Activated T-cell treated with anti-CD3 and anti-CD28 coated beads, Interleukin-2, amount 50 U/mL, for 72 hours (primary cell): ENCODE measurements at regions not wholly inside any gene's neighbourhood (a gene's known extent, or its start where the extent isn't known, plus 50 kb on each side); places are given as distances from the start of the nearest gene placed in this dataset.

Experiments used
- ATAC-seq, 2 donors: fragments of 150-1000 bp; cut with Tn5 transposase; replicated peaks in 1 of 2; 2 replicates each; pipeline ENCODE4 v1.10.0; 2021; ENCODE audit warnings: moderate library complexity in 2 of 2, mild to moderate bottlenecking in 1 of 2
- DNase-seq, 2 donors: peaks; one replicate each; pipeline ENCODE4 v3.0.0; 2021 to 2022; ENCODE audit warnings: mixed read lengths in 1 of 2
- H3K27ac Mint-ChIP-seq: one replicate; pipeline ENCODE4 v1.8.0; 2022; ENCODE audit warnings: mild to moderate bottlenecking, moderate library complexity, mixed read lengths
- H3K27me3 Mint-ChIP-seq: one replicate; pipeline ENCODE4 v1.8.0; 2022; ENCODE audit warnings: low read depth, mixed read lengths
- H3K36me3 Mint-ChIP-seq, 2 donors: one replicate each; pipeline ENCODE4 v1.8.0; 2022; ENCODE audit warnings: mixed read lengths in 2 of 2, mild to moderate bottlenecking in 1 of 2; ENCODE audit not compliant: insufficient read depth in 2 of 2
- H3K4me1 Mint-ChIP-seq: one replicate; pipeline ENCODE4 v1.8.0; 2022; ENCODE audit warnings: low read depth, mixed read lengths
- H3K4me3 Mint-ChIP-seq, 2 donors: one replicate each; pipeline ENCODE4 v1.8.0; 2022; ENCODE audit warnings: mild to moderate bottlenecking in 2 of 2, mixed read lengths in 2 of 2, moderate library complexity in 2 of 2
- H3K9me3 Mint-ChIP-seq, 2 donors: one replicate each; pipeline ENCODE4 v1.8.0; 2022; ENCODE audit warnings: mixed read lengths in 2 of 2

DNA sequence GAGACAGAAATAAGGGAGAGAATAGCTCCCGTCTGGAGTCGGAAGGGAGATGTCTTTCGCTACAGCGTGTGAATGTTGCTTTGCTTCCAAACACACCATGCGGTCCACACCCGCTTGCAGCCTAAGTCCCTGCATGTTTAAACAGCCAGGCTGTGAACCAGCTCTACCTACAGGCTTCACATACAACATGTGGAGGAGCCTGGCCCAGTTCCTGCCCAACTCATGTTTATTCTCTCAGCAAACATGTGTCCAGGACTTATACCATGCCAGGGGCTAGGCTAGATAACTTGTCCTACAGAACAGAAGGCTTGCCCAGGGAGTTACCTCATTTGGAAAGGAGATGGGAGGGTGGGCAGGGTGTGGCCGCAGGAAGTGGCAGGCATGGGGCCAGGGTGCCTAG lies 181.5 kb downstream of the FOXO1 start:
- DNase-seq (no peak), ATAC-seq (no peak)
- Mint-ChIP-seq H3K4me1 (peaks cover 88% of the 10 kb centered on the region), H3K9me3 (peaks cover 3 to 6% of the 10 kb centered on the region in 2 donors), H3K36me3 (peaks cover 6 to 15% of the 10 kb centered on the region in 2 donors), H3K27me3 (no peaks in the 10 kb centered on the region), H3K27ac (peak overlapping the region; percentile 36), H3K4me3 (peak overlapping the region; percentile 61 to 69)

- H3K4me1 Mint-ChIP-seq = peaks cover 84% of the 10 kb centered on the region
- H3K36me3 Mint-ChIP-seq = peaks cover 6 to 15% of the 10 kb centered on the region in 2 donors
- DNase-seq = peak; percentile 69 to 81
- H3K9me3 Mint-ChIP-seq = peaks cover 3 to 6% of the 10 kb centered on the region in 2 donors
- H3K27me3 Mint-ChIP-seq = no peaks in the 10 kb centered on the region
- peak overlapping the region; percentile 36 for H3K27ac Mint-ChIP-seq
- peak overlapping the region; percentile 61 to 69 for H3K4me3 Mint-ChIP-seq
- ATAC-seq = peak; percentile 96 to 98
Measured at GRCh38 chr13:40485611-40486517, 180.6 kb downstream of the FOXO1 start.

- H3K36me3 Mint-ChIP-seq = peaks cover 6 to 8% of the 10 kb centered on the region in 2 donors
- H3K27me3 Mint-ChIP-seq = no peaks in the 10 kb centered on the region
- H3K4me1 Mint-ChIP-seq = peaks cover 83% of the 10 kb centered on the region
- ATAC-seq (no peak), DNase-seq (no peak)
- peak overlapping the region; percentile 65 for H3K27ac Mint-ChIP-seq
- H3K9me3 Mint-ChIP-seq = peaks cover 0 to 6% of the 10 kb centered on the region in 2 donors
- H3K4me3 Mint-ChIP-seq = peak overlapping the region in 1 of 2 donors; percentile 61
Measured at GRCh38 chr13:40486518-40487163, 179.8 kb downstream of the FOXO1 start.

GRCh38 chr13:40488869-40489391 lies 177.5 kb downstream of the FOXO1 start:
- DNase-seq = no peak
- H3K4me1 Mint-ChIP-seq = peaks cover 81% of the 10 kb centered on the region

GRCh38 chr13:40490086-40490758 lies 176.2 kb downstream of the FOXO1 start:
- no peaks in the 10 kb centered on the region for H3K27me3 Mint-ChIP-seq
- peak overlapping the region; percentile 34 to 67 for H3K4me3 Mint-ChIP-seq
- ATAC-seq = no peak
- peak; percentile 44 to 49 for DNase-seq
- H3K9me3 Mint-ChIP-seq = no peaks in the 10 kb centered on the region
- no peak overlapping the region for H3K27ac Mint-ChIP-seq
- H3K36me3 Mint-ChIP-seq = peaks cover 0 to 1% of the 10 kb centered on the region in 2 donors
- peaks cover 81% of the 10 kb centered on the region for H3K4me1 Mint-ChIP-seq

More at GRCh38 chr13:40488869-40489391, 177.5 kb downstream of the FOXO1 start:
- H3K27me3 Mint-ChIP-seq = no peaks in the 10 kb centered on the region
- peak overlapping the region; percentile 33 for H3K27ac Mint-ChIP-seq
- H3K4me3 Mint-ChIP-seq = peak overlapping the region; percentile 34 to 67
- ATAC-seq = no peak
- H3K9me3 Mint-ChIP-seq = peaks cover 0 to 3% of the 10 kb centered on the region in 2 donors
- H3K36me3 Mint-ChIP-seq = peaks cover 0 to 1% of the 10 kb centered on the region in 2 donors

DNA sequence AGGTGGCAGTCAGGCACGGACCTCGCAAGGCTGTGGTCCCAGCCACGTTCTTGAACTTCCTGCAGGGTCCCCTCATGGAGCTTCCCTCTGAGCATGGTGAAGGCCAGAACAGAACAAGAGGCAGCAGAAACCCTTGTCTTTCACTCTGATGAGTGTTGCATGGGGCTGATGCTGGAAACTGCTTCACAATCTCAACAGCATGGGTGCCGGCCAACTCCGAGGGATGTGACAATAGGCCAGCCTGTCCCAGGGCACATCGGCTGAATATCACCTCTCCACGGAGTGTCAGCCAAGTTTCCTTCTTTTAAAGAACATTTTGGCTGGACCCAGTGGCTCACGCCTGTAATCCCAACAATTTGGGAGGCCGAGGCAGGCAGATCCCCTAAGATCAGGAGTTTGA lies 173.9 kb downstream of the FOXO1 start:
- no peak overlapping the region for H3K4me3 Mint-ChIP-seq
- H3K36me3 Mint-ChIP-seq = peaks cover 0 to 1% of the 10 kb centered on the region in 2 donors
- peaks cover 77% of the 10 kb centered on the region for H3K4me1 Mint-ChIP-seq
- H3K27ac Mint-ChIP-seq = no peak overlapping the region
- no peaks in the 10 kb centered on the region for H3K9me3 Mint-ChIP-seq
- DNase-seq = no peak
- H3K27me3 Mint-ChIP-seq = no peaks in the 10 kb centered on the region
- ATAC-seq = no peak

GRCh38 chr13:40494513-40494912 lies 171.9 kb downstream of the FOXO1 start:
- Mint-ChIP-seq H3K36me3 (no peaks in the 10 kb centered on the region), H3K9me3 (no peaks in the 10 kb centered on the region), H3K4me3 (peak overlapping the region; percentile 72 to 75), H3K27ac (peak overlapping the region; percentile 80), H3K4me1 (peaks cover 70% of the 10 kb centered on the region), H3K27me3 (no peaks in the 10 kb centered on the region)
- DNase-seq (no peak), ATAC-seq (peak; percentile 43 to 45)

- no peaks in the 10 kb centered on the region for H3K9me3 Mint-ChIP-seq
- H3K4me3 Mint-ChIP-seq = peak overlapping the region; percentile 72 to 75
- DNase-seq (no peak), ATAC-seq (peak; percentile 28 to 48)
- peaks cover 64% of the 10 kb centered on the region for H3K4me1 Mint-ChIP-seq
- H3K36me3 Mint-ChIP-seq = no peaks in the 10 kb centered on the region
- H3K27ac Mint-ChIP-seq = peak overlapping the region; percentile 80
- no peaks in the 10 kb centered on the region for H3K27me3 Mint-ChIP-seq
Measured at GRCh38 chr13:40494946-40495620, 171.4 kb downstream of the FOXO1 start.

DNA sequence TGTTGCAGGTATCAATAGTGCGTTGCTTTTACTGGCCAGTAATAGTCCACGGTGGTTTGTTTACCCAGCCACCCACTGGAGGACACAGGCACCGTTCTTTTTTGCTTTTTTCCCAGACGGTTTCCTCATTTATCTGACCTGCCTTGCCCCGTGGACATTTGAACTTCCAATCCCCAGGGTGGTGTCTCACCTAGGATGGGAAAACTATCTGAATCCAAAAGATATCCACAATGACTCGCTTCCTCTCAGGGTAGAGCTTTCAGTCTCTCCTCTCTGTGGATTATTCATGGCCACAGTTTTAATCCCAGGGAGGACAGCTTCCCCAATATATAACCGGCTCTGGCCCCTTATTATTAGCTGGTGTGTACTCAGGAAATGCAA lies 170.8 kb downstream of the FOXO1 start:
- Mint-ChIP-seq H3K27ac (no peak overlapping the region), H3K9me3 (no peaks in the 10 kb centered on the region), H3K36me3 (no peaks in the 10 kb centered on the region), H3K27me3 (no peaks in the 10 kb centered on the region), H3K4me3 (peak overlapping the region in 1 of 2 donors; percentile 2), H3K4me1 (peaks cover 61% of the 10 kb centered on the region)
- DNase-seq = no peak
- ATAC-seq = no peak

- Mint-ChIP-seq H3K27me3 (no peaks in the 10 kb centered on the region), H3K36me3 (no peaks in the 10 kb centered on the region), H3K9me3 (no peaks in the 10 kb centered on the region), H3K4me1 (peaks cover 58% of the 10 kb centered on the region), H3K27ac (no peak overlapping the region), H3K4me3 (no peak overlapping the region)
- no peak for ATAC-seq
- DNase-seq = no peak
Measured at GRCh38 chr13:40496035-40496810, 170.2 kb downstream of the FOXO1 start.

GRCh38 chr13:40498461-40498860 lies 168.0 kb downstream of the FOXO1 start:
- Mint-ChIP-seq H3K27me3 (no peaks in the 10 kb centered on the region), H3K27ac (no peak overlapping the region), H3K36me3 (no peaks in the 10 kb centered on the region), H3K9me3 (peaks cover 0 to 1% of the 10 kb centered on the region in 2 donors), H3K4me1 (peaks cover 44% of the 10 kb centered on the region), H3K4me3 (no peak overlapping the region)
- no peak for DNase-seq
- ATAC-seq = no peak

DNA sequence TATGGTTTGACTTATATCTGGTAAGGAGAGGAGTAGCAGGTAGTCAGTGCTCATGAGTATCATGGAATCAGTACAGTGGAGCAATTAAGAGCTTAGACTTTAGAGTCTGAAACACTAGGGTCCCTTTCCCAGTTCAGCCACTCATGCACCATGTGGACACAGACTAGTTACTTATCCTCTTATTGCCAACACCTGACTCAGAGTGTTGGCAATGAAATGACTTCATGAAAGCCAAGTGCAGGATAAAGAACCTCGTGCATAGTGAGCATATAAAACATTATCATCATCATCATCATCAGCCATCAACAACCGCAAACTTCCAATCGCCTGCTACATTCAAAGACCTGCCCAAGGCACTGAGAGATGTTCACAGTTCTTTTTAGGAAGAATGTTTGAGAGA lies 164.2 kb downstream of the FOXO1 start:
- Mint-ChIP-seq H3K4me1 (peaks cover 38% of the 10 kb centered on the region), H3K4me3 (no peak overlapping the region), H3K27me3 (no peaks in the 10 kb centered on the region), H3K27ac (no peak overlapping the region), H3K9me3 (peaks cover 0 to 1% of the 10 kb centered on the region in 2 donors), H3K36me3 (no peaks in the 10 kb centered on the region)
- DNase-seq = no peak
- no peak for ATAC-seq
